ENCODE measurements at regions not wholly inside any gene's neighbourhood (a gene's known extent, or its start where the extent isn't known, plus 50 kb on each side); places are given as distances from the start of the nearest gene placed in this dataset.

GRCh38 chr21:35428001-35428320, 378.9 kb upstream of the RUNX1 start:
- intact Hi-C loops (cut with DNase I; ENCODE audit: low total_unique reads), result no loop called here
- Histone ChIP-seq H3K36me3 (no peaks in the 10 kb centered on the region), H3K9me3 (peaks cover 0 to 19% (median 16%) of the 10 kb centered on the region in 8 donors), H3K27ac (peak overlapping the region in 4 of 8 donors; percentile 9 to 27 (median 22)), H3K4me3 (no peak overlapping the region), H3K4me1 (peaks cover 0 to 20% (median 12%) of the 10 kb centered on the region in 6 donors), H3K27me3 (replicated peaks in 1 of 7) (peaks cover 0 to 41% (median 0%) of the 10 kb centered on the region in 7 donors)
- TF ChIP-seq CTCF (IDR thresholded peaks at IDR 0.05 in 8 of 11, conservative IDR thresholded peaks at IDR 0.05 in 3 of 11) (no peak), POLR2A (IDR thresholded peaks at IDR 0.05) (no peak), POLR2AphosphoS5 (IDR thresholded peaks at IDR 0.05) (no peak)
- DNase-seq, result no peak

GRCh38 chr21:35427320-35428000, 378.4 kb upstream of the RUNX1 start:
- H3K4me3 ChIP-seq, result no peak overlapping the region
- H3K27me3 ChIP-seq (replicated peaks in 1 of 7), result peaks cover 0 to 41% (median 0%) of the 10 kb centered on the region in 7 donors
- H3K27ac ChIP-seq, result peak overlapping the region in 1 of 8 donors; percentile 25
- H3K9me3 ChIP-seq, result peaks cover 0 to 19% (median 14%) of the 10 kb centered on the region in 8 donors
- intact Hi-C loops (cut with DNase I; ENCODE audit: low total_unique reads), result no loop called here
- 72 to 88% (median 79%) methylated on average over 9 of the region's 9 CpGs for WGBS, 5 donors
- TF ChIP-seq POLR2AphosphoS5 (IDR thresholded peaks at IDR 0.05) (no peak), POLR2A (IDR thresholded peaks at IDR 0.05) (no peak), CTCF (IDR thresholded peaks at IDR 0.05 in 8 of 11, conservative IDR thresholded peaks at IDR 0.05 in 3 of 11) (no peak)
- no peak for DNase-seq
- peaks cover 0 to 20% (median 12%) of the 10 kb centered on the region in 6 donors for H3K4me1 ChIP-seq
- H3K36me3 ChIP-seq, result no peaks in the 10 kb centered on the region

GRCh38 chr21:35426897-35427296, 377.8 kb upstream of the RUNX1 start:
- Histone ChIP-seq H3K4me1 (peaks cover 0 to 20% (median 12%) of the 10 kb centered on the region in 6 donors), H3K9me3 (peaks cover 0 to 18% (median 14%) of the 10 kb centered on the region in 8 donors), H3K36me3 (no peaks in the 10 kb centered on the region), H3K4me3 (no peak overlapping the region), H3K27me3 (replicated peaks in 1 of 7) (peaks cover 0 to 41% (median 0%) of the 10 kb centered on the region in 7 donors), H3K27ac (no peak overlapping the region)
- no peak for TF ChIP-seq CTCF (IDR thresholded peaks at IDR 0.05 in 8 of 11, conservative IDR thresholded peaks at IDR 0.05 in 3 of 11)
- no peak for TF ChIP-seq POLR2A (IDR thresholded peaks at IDR 0.05)
- no peak for TF ChIP-seq POLR2AphosphoS5 (IDR thresholded peaks at IDR 0.05)
- DNase-seq, result no peak
- intact Hi-C loops (cut with DNase I; ENCODE audit: low total_unique reads), result no loop called here
- WGBS, 5 donors, result 63 to 76% (median 73%) methylated on average over 2 of the region's 2 CpGs

- H3K27me3 ChIP-seq (replicated peaks in 1 of 7), result peaks cover 0 to 41% (median 0%) of the 10 kb centered on the region in 7 donors
- TF ChIP-seq CTCF (IDR thresholded peaks at IDR 0.05 in 8 of 11, conservative IDR thresholded peaks at IDR 0.05 in 3 of 11) (no peak), POLR2AphosphoS5 (IDR thresholded peaks at IDR 0.05) (no peak), POLR2A (IDR thresholded peaks at IDR 0.05) (no peak)
- intact Hi-C loops (cut with DNase I; ENCODE audit: low total_unique reads), result no loop called here
- DNase-seq, result no peak
- peaks cover 0 to 20% (median 12%) of the 10 kb centered on the region in 6 donors for H3K4me1 ChIP-seq
- H3K36me3 ChIP-seq, result no peaks in the 10 kb centered on the region
- peaks cover 0 to 18% (median 14%) of the 10 kb centered on the region in 8 donors for H3K9me3 ChIP-seq
- H3K27ac ChIP-seq, result no peak overlapping the region
- H3K4me3 ChIP-seq, result no peak overlapping the region
- 67 to 87% (median 75%) methylated on average over 3 of the region's 3 CpGs for WGBS, 5 donors
These were observed 377.4 kb upstream of the RUNX1 start for GRCh38 chr21:35426469-35426868.

All from spleen (tissue), 11 donors.